ENCODE measurements at regions not wholly inside any gene's neighbourhood (a gene's known extent, or its start where the extent isn't known, plus 50 kb on each side); places are given as distances from the start of the nearest gene placed in this dataset.
"Not testable (repeated sequence)": the region's sequence is repeated elsewhere in the genome, so short reads cannot be mapped to it uniquely, and the experiment has no call there.

DNA sequence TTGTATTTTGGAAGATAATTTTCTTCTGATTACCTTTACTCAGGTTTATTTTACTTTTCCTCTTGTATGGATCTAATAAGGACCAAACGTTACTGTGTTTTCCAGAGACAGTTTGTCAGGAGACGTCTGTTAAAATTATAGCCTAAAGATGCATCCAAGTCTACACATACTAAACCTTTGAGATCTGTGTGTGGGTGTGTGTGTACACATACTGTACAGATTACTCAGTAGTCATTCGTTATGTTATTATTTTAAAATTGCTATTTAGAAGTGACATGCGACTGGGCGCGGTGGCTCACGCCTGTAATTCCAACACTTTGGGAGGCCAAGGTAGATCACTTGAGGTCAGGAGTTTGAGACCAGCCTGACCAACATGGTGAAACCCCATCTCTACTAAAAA, 51.6 kb upstream of the CNTLN start:
- TF ChIP-seq ZFX (IDR thresholded peaks at IDR 0.05): no peak
- TF ChIP-seq, protein P1, sequence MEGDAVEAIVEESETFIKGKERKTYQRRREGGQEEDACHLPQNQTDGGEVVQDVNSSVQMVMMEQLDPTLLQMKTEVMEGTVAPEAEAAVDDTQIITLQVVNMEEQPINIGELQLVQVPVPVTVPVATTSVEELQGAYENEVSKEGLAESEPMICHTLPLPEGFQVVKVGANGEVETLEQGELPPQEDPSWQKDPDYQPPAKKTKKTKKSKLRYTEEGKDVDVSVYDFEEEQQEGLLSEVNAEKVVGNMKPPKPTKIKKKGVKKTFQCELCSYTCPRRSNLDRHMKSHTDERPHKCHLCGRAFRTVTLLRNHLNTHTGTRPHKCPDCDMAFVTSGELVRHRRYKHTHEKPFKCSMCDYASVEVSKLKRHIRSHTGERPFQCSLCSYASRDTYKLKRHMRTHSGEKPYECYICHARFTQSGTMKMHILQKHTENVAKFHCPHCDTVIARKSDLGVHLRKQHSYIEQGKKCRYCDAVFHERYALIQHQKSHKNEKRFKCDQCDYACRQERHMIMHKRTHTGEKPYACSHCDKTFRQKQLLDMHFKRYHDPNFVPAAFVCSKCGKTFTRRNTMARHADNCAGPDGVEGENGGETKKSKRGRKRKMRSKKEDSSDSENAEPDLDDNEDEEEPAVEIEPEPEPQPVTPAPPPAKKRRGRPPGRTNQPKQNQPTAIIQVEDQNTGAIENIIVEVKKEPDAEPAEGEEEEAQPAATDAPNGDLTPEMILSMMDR (conservative IDR thresholded peaks at IDR 0.05): no peak
- no peak overlapping the region for H3K27ac ChIP-seq

- no peak overlapping the region for H3K27ac ChIP-seq
- no peak for TF ChIP-seq ZFX (IDR thresholded peaks at IDR 0.05)
- TF ChIP-seq, protein P1 (conservative IDR thresholded peaks at IDR 0.05): no peak
These were observed 52.3 kb upstream of the CNTLN start for GRCh38 chr9:17082343-17083064.

- no peak overlapping the region for H3K27ac ChIP-seq
These were observed 53.0 kb upstream of the CNTLN start for GRCh38 chr9:17081814-17082213.

DNA sequence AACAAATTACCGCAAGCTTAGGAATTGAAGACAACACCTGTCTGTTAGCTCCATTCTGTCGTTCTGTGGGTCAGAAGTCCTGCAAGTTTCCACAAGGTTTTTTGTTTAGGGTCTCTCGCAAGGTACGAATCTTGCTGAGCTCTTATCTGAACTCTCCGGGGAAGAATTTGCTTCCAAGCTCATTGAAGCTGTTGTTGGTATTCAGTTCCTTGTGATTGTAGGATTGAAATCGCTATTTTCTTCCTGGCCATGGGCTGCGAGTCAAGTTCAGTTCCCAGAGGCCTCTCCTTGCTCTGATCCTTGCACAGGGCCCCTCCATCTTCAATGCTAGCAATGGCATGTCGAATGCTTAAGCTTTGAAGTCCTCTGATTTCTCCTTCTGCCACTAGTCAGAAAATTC, 53.5 kb upstream of the CNTLN start:
- TF ChIP-seq, protein P1 (conservative IDR thresholded peaks at IDR 0.05): no peak
- no peak for TF ChIP-seq ZFX (IDR thresholded peaks at IDR 0.05)
- no peak overlapping the region for H3K27ac ChIP-seq

More at GRCh38 chr9:17081814-17082213, 53.0 kb upstream of the CNTLN start:
- TF ChIP-seq, protein P1 (conservative IDR thresholded peaks at IDR 0.05): no peak; the same call in 1 of the 2 replicates

GRCh38 chr9:17075758-17076485, 58.9 kb upstream of the CNTLN start:
- no peak overlapping the region for H3K27ac ChIP-seq
- TF ChIP-seq ZFX (IDR thresholded peaks at IDR 0.05): no peak
- TF ChIP-seq, protein P1 (conservative IDR thresholded peaks at IDR 0.05): no peak; the same call in 1 of the 2 replicates

DNA sequence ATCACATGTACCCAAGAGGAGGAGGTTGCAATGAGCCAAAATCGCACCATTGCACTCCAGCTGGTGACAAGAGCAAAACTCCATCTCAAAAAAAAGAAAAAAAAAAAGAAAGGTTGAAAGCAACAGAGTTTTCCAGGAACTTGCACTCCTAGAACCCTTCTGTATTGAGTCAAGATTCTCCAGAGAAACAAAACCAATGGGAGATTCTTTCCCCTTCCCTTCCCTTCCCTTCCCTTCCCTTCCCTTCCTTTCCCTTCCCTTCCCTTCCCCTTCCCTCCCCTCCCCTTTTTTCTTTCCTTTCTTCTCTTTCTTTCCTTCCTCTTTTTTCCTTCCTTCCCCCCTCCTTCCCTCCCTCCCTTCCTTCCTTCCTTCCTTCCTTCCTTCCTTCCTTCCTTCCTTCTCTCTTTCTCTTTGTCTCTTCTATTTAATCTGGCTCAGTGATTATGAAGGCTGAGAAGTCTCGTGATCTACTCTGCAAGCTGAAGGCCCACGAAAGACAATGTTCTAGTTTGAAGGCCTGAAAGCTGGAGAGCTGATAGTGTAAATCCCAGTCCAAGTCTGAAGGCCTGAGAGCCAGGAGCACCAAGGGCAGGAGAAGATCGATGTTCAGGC, 59.6 kb upstream of the CNTLN start:
- TF ChIP-seq, protein P1 (conservative IDR thresholded peaks at IDR 0.05): no peak
- TF ChIP-seq ZFX (IDR thresholded peaks at IDR 0.05): no peak
- H3K27ac ChIP-seq: no peak overlapping the region

DNA sequence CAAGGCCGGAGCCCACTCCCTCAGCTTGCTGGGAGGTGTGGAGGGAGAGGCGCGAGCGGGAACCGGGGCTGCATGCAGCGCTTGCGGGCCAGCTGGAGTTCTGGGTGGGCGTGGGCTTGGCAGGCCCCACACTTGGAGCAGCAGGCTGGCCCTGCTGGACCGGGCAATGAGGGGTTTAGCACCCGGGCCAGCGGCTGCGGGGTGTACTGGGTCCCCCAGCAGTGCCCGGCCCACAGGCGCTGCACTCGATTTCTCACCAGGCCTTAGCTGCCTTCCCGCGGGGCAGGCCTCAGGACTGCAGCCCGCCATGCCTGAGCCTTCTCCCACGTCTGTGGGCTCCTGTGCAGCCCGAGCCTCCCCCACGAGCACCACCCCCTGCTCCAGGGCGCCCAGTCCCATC, 62.3 kb upstream of the CNTLN start:
- H3K27ac ChIP-seq: not testable (repeated sequence)
